Esophagus (tissue), 2 donors: ENCODE measurements at regions not wholly inside any gene's neighbourhood (a gene's known extent, or its start where the extent isn't known, plus 50 kb on each side); places are given as distances from the start of the nearest gene placed in this dataset.

ENCODE experiments used
- H3K27ac ChIP-seq, 2 donors: one replicate each; pipeline ENCODE4 v1.5.1; 2013; ENCODE audit warnings: low read depth in 2 of 2, mild to moderate bottlenecking in 2 of 2, inconsistent platforms in 1 of 2, low read length in 1 of 2, moderate library complexity in 1 of 2
- H3K27me3 ChIP-seq, 2 donors: one replicate each; pipeline ENCODE4 v1.6.1; 2013; ENCODE audit warnings: low read length in 2 of 2, control low read depth in 1 of 2, mild to moderate bottlenecking in 1 of 2; ENCODE audit not compliant: insufficient read depth in 2 of 2, control insufficient read depth in 1 of 2
- H3K36me3 ChIP-seq, 2 donors: one replicate each; pipeline ENCODE4 v1.6.1; 2013; ENCODE audit warnings: low read length in 1 of 2; ENCODE audit not compliant: control insufficient read depth in 2 of 2, insufficient read depth in 2 of 2
- H3K4me1 ChIP-seq, 2 donors: one replicate each; pipeline ENCODE4 v1.6.1; 2013; ENCODE audit warnings: low read length in 1 of 2; ENCODE audit not compliant: control insufficient read depth in 2 of 2, insufficient read depth in 2 of 2
- H3K4me3 ChIP-seq, 2 donors: one replicate each; pipeline ENCODE4 v1.5.1; 2013; ENCODE audit warnings: low read length in 2 of 2, mild to moderate bottlenecking in 2 of 2, low read depth in 1 of 2, moderate library complexity in 1 of 2
- H3K9me3 ChIP-seq, 2 donors: one replicate each; pipeline ENCODE4 v1.6.1; 2013; ENCODE audit warnings: mild to moderate bottlenecking in 2 of 2, low read depth in 1 of 2, low read length in 1 of 2, moderate library complexity in 1 of 2; ENCODE audit not compliant: control insufficient read depth in 2 of 2, insufficient read depth in 1 of 2
- WGBS, 2 donors: extraction: QIAGEN DNeasy Blood & Tissue Kit; methylation state at CpG; one replicate each; pipeline ENCODE4 v1.1.7; 2013; 5-methylcytosine and 5-hydroxymethylcytosine counted together
- donor health status: healthy with polysubstance abuse.
- donor health status: Bipolar disorder and iron deficiency.

DNA sequence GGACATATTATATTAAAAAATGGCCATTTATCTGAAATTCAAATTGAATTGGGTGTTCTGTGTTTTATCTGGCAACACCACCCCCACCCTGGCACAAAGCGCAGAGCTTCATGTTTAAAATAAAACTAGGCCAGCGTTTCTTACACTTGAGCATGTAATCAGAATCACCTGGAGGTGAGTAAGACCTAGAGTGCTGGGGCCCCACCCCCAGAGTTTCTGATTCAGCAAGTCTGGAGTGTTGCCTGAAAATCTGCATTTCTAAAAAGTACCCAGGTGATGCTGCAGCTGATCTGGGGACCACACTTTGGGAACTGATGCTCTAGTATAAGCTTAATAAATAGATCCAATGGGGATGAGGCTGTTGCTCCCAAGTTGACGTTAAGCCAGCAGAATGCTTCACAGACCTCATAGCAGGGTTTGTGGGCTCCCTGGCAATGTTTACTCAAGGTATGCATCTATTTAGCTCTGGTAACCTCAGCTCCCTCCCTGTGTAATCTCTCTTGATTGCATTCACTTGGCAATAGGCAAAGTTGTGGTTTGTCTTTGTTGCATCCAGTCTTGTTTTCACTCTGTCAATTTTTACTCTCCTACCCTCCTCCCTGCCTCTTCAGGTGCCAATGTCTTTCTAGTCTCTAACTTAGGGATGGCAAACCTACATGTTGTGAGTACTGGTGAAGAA, 99.8 kb upstream of the TEX13D start:
- no peak overlapping the region for H3K4me3 ChIP-seq
- H3K27ac ChIP-seq: no peak overlapping the region
- no peaks in the 10 kb centered on the region for H3K4me1 ChIP-seq
- H3K9me3 ChIP-seq: no peaks in the 10 kb centered on the region
- no peaks in the 10 kb centered on the region for H3K27me3 ChIP-seq
- no peaks in the 10 kb centered on the region for H3K36me3 ChIP-seq
- WGBS, 2 donors: 46 to 57% methylated on average over 3 of the region's 3 CpGs

GRCh38 chrX:124234348-124234747, 98.1 kb upstream of the TEX13D start:
- Histone ChIP-seq H3K4me3 (no peak overlapping the region), H3K27me3 (peaks cover 0 to 2% of the 10 kb centered on the region in 2 donors), H3K36me3 (no peaks in the 10 kb centered on the region), H3K9me3 (no peaks in the 10 kb centered on the region), H3K27ac (no peak overlapping the region), H3K4me1 (no peaks in the 10 kb centered on the region)
- 66% methylated on average over 8 of the region's 8 CpGs for WGBS, 2 donors

- Histone ChIP-seq H3K27ac (no peak overlapping the region), H3K4me3 (no peak overlapping the region), H3K27me3 (peaks cover 0 to 2% of the 10 kb centered on the region in 2 donors), H3K36me3 (no peaks in the 10 kb centered on the region), H3K9me3 (no peaks in the 10 kb centered on the region), H3K4me1 (no peaks in the 10 kb centered on the region)
- 51 to 79% methylated on average over 1 of the region's 1 CpG for WGBS, 2 donors
These were observed 94.2 kb upstream of the TEX13D start for GRCh38 chrX:124238268-124238667.

GRCh38 chrX:124239324-124239723, 93.1 kb upstream of the TEX13D start:
- H3K4me1 ChIP-seq: no peaks in the 10 kb centered on the region
- no peaks in the 10 kb centered on the region for H3K9me3 ChIP-seq
- 67 to 80% methylated on average over 2 of the region's 2 CpGs for WGBS, 2 donors
- H3K4me3 ChIP-seq: no peak overlapping the region
- H3K36me3 ChIP-seq: no peaks in the 10 kb centered on the region
- H3K27ac ChIP-seq: no peak overlapping the region
- H3K27me3 ChIP-seq: peaks cover 0 to 2% of the 10 kb centered on the region in 2 donors

- no peak overlapping the region for H3K4me3 ChIP-seq
- WGBS, 2 donors: 61 to 83% methylated on average over 6 of the region's 6 CpGs
These were observed 92.5 kb upstream of the TEX13D start for GRCh38 chrX:124239911-124240310.

GRCh38 chrX:124240422-124240821, 92.0 kb upstream of the TEX13D start:
- Histone ChIP-seq H3K27ac (no peak overlapping the region), H3K9me3 (no peaks in the 10 kb centered on the region), H3K36me3 (no peaks in the 10 kb centered on the region), H3K4me1 (no peaks in the 10 kb centered on the region), H3K4me3 (no peak overlapping the region), H3K27me3 (peaks cover 0 to 2% of the 10 kb centered on the region in 2 donors)

More at GRCh38 chrX:124239911-124240310, 92.5 kb upstream of the TEX13D start:
- no peaks in the 10 kb centered on the region for H3K4me1 ChIP-seq
- H3K27me3 ChIP-seq: peaks cover 0 to 2% of the 10 kb centered on the region in 2 donors
- no peaks in the 10 kb centered on the region for H3K9me3 ChIP-seq
- no peaks in the 10 kb centered on the region for H3K36me3 ChIP-seq
- no peak overlapping the region for H3K27ac ChIP-seq

GRCh38 chrX:124242131-124242530, 90.3 kb upstream of the TEX13D start:
- Histone ChIP-seq H3K27ac (no peak overlapping the region), H3K4me1 (no peaks in the 10 kb centered on the region), H3K27me3 (peaks cover 0 to 2% of the 10 kb centered on the region in 2 donors), H3K9me3 (no peaks in the 10 kb centered on the region), H3K4me3 (no peak overlapping the region), H3K36me3 (no peaks in the 10 kb centered on the region)
- WGBS, 2 donors: 67 to 69% methylated on average over 5 of the region's 5 CpGs

GRCh38 chrX:124249345-124249744, 83.1 kb upstream of the TEX13D start:
- 71 to 76% methylated on average over 1 of the region's 1 CpG for WGBS, 2 donors
- Histone ChIP-seq H3K27me3 (no peaks in the 10 kb centered on the region), H3K4me1 (no peaks in the 10 kb centered on the region), H3K27ac (no peak overlapping the region), H3K4me3 (no peak overlapping the region), H3K9me3 (no peaks in the 10 kb centered on the region), H3K36me3 (no peaks in the 10 kb centered on the region)

- no peaks in the 10 kb centered on the region for H3K27me3 ChIP-seq
- no peak overlapping the region for H3K4me3 ChIP-seq
- no peaks in the 10 kb centered on the region for H3K36me3 ChIP-seq
- no peaks in the 10 kb centered on the region for H3K9me3 ChIP-seq
- no peak overlapping the region for H3K27ac ChIP-seq
- no peaks in the 10 kb centered on the region for H3K4me1 ChIP-seq
These were observed 81.5 kb upstream of the TEX13D start for GRCh38 chrX:124250835-124251437.

DNA sequence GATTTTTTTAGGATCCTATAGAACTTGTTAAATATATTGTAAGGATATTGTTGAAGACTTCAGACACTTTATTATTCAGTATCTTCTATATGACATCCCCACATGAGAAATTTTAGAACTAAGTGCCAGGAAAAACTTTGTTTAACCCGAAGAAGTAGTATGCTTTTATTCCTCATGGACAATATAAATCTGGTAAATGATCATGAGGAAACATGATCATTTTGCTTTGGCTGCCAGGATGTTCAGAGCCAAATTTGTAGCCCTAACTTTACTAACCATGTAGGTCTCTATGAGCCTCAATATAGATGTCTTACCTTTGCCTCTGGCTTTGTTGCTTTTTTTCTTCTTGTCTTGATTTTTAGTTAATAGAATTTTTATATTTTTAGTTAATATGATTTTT, 77.8 kb upstream of the TEX13D start:
- H3K9me3 ChIP-seq: no peaks in the 10 kb centered on the region
- 53 to 71% methylated on average over 1 of the region's 1 CpG for WGBS, 2 donors
- no peaks in the 10 kb centered on the region for H3K4me1 ChIP-seq
- no peak overlapping the region for H3K4me3 ChIP-seq
- no peak overlapping the region for H3K27ac ChIP-seq
- H3K36me3 ChIP-seq: no peaks in the 10 kb centered on the region
- H3K27me3 ChIP-seq: no peaks in the 10 kb centered on the region
